ENCODE measurements at regions not wholly inside any gene's neighbourhood (a gene's known extent, or its start where the extent isn't known, plus 50 kb on each side); places are given as distances from the start of the nearest gene placed in this dataset.

- DNase-seq (ENCODE audit: low spot score): no peak
Measured at GRCh38 chr12:89185181-89185580, 167.1 kb downstream of the DUSP6 start.

GRCh38 chr12:89183985-89184435 lies 168.3 kb downstream of the DUSP6 start:
- no peak for DNase-seq (ENCODE audit: low spot score)

GRCh38 chr12:89181271-89181920 lies 170.9 kb downstream of the DUSP6 start:
- DNase-seq (ENCODE audit: low spot score): no peak

GRCh38 chr12:89180496-89180895 lies 171.8 kb downstream of the DUSP6 start:
- no peak for DNase-seq (ENCODE audit: low spot score)

- peak; percentile 26 for DNase-seq (ENCODE audit: low spot score)
Measured at GRCh38 chr12:89179983-89180382, 172.3 kb downstream of the DUSP6 start.

GRCh38 chr12:89179245-89179644 lies 173.1 kb downstream of the DUSP6 start:
- no peak for DNase-seq (ENCODE audit: low spot score)

- no peak for DNase-seq (ENCODE audit: low spot score)
Measured at GRCh38 chr12:89177802-89178395, 174.4 kb downstream of the DUSP6 start.

GRCh38 chr12:89176676-89177075 lies 175.6 kb downstream of the DUSP6 start:
- no peak for DNase-seq (ENCODE audit: low spot score)

- DNase-seq (ENCODE audit: low spot score): no peak
Measured at GRCh38 chr12:89173678-89174077, 178.6 kb downstream of the DUSP6 start.

- DNase-seq (ENCODE audit: low spot score): no peak
Measured at GRCh38 chr12:89173096-89173495, 179.2 kb downstream of the DUSP6 start.

GRCh38 chr12:89172224-89172623 lies 180.1 kb downstream of the DUSP6 start:
- no peak for DNase-seq (ENCODE audit: low spot score)

GRCh38 chr12:89169321-89169720 lies 183.0 kb downstream of the DUSP6 start:
- no peak for DNase-seq (ENCODE audit: low spot score)

- DNase-seq (ENCODE audit: low spot score): no peak
Measured at GRCh38 chr12:89167986-89168385, 184.3 kb downstream of the DUSP6 start.

GRCh38 chr12:89166525-89166934 lies 185.8 kb downstream of the DUSP6 start:
- no peak for DNase-seq (ENCODE audit: low spot score)

- no peak for DNase-seq (ENCODE audit: low spot score)
Measured at GRCh38 chr12:89166121-89166520, 186.2 kb downstream of the DUSP6 start.

GRCh38 chr12:89165703-89166102 lies 186.6 kb downstream of the DUSP6 start:
- DNase-seq (ENCODE audit: low spot score): no peak

GRCh38 chr12:89163918-89164317 lies 188.4 kb downstream of the DUSP6 start:
- no peak for DNase-seq (ENCODE audit: low spot score)

GRCh38 chr12:89162589-89163261 lies 189.6 kb downstream of the DUSP6 start:
- peak; percentile 68 for DNase-seq (ENCODE audit: low spot score)

- no peak for DNase-seq (ENCODE audit: low spot score)
Measured at GRCh38 chr12:89161557-89161956, 190.7 kb downstream of the DUSP6 start.

GRCh38 chr12:89160716-89161123 lies 191.6 kb downstream of the DUSP6 start:
- DNase-seq (ENCODE audit: low spot score): peak; percentile 19

GRCh38 chr12:89157413-89157812 lies 194.9 kb downstream of the DUSP6 start:
- DNase-seq (ENCODE audit: low spot score): no peak

GRCh38 chr12:89156862-89157262 lies 195.4 kb downstream of the DUSP6 start:
- no peak for DNase-seq (ENCODE audit: low spot score)

GRCh38 chr12:89156340-89156739 lies 196.0 kb downstream of the DUSP6 start:
- DNase-seq (ENCODE audit: low spot score): no peak
